Activated CD8-positive, alpha-beta T cell treated with anti-CD3 and anti-CD28 coated beads for 36 hours (primary cell): ENCODE measurements at regions not wholly inside any gene's neighbourhood (a gene's known extent, or its start where the extent isn't known, plus 50 kb on each side); places are given as distances from the start of the nearest gene placed in this dataset.

Experiments used
- ATAC-seq: fragments of 200-7000 bp; cut with Tn5 transposase; one replicate; pipeline ENCODE4 v1.10.0; 2021; ENCODE audit warnings: mild to moderate bottlenecking, moderate library complexity
- CTCF ChIA-PET: fragments of 350-600 bp; sonication (Branson Sonifier 250); formaldehyde crosslinking; loops from one replicate; lab custom pipeline; 2021; ENCODE audit warnings: antibody characterized with exemption; lab: Charles Lee
- POLR2A ChIA-PET: fragments of 350-600 bp; sonication (Branson Sonifier 250); formaldehyde crosslinking; loops from one replicate; lab custom pipeline; 2021; ENCODE audit warnings: antibody characterized with exemption; lab: Charles Lee
- DNase-seq: peaks from one replicate; pipeline ENCODE4 v3.0.0-alpha.2; 2020
- H3K27ac Mint-ChIP-seq: one replicate; pipeline ENCODE4 v1.8.0; 2021; ENCODE audit warnings: mild to moderate bottlenecking, mixed read lengths
- H3K27me3 Mint-ChIP-seq: one replicate; pipeline ENCODE4 v1.8.0; 2021; ENCODE audit warnings: mixed read lengths
- H3K36me3 Mint-ChIP-seq: one replicate; pipeline ENCODE4 v1.8.0; 2021; ENCODE audit warnings: low read depth, mixed read lengths
- H3K4me1 Mint-ChIP-seq: one replicate; pipeline ENCODE4 v1.8.0; 2021; ENCODE audit warnings: low read depth, mixed read lengths
- H3K4me3 Mint-ChIP-seq: one replicate; pipeline ENCODE4 v1.8.0; 2021; ENCODE audit warnings: mild to moderate bottlenecking, moderate library complexity, mixed read lengths
- H3K9me3 Mint-ChIP-seq: one replicate; pipeline ENCODE4 v1.8.0; 2021; ENCODE audit warnings: mixed read lengths
- intact Hi-C: fragments of 100-400 bp; cut with micrococcal nuclease; formaldehyde crosslinking; loops from one replicate; pipeline ENCODE4 v1.10.0; 2022
- TF ChIP-seq, protein P1 (sequence below): fragments of 200-600 bp; IDR thresholded peaks from one replicate; pipeline ENCODE4 v1.8.0; 2022; ENCODE audit warnings: antibody characterized with exemption, mild to moderate bottlenecking

- Mint-ChIP-seq H3K4me1 (no peaks in the 10 kb centered on the region), H3K36me3 (no peaks in the 10 kb centered on the region), H3K9me3 (no peaks in the 10 kb centered on the region), H3K27me3 (peaks cover 18% of the 10 kb centered on the region), H3K27ac (no peak overlapping the region), H3K4me3 (no peak overlapping the region)
- ATAC-seq, result no peak
- DNase-seq, result no peak
- TF ChIP-seq, protein P1, sequence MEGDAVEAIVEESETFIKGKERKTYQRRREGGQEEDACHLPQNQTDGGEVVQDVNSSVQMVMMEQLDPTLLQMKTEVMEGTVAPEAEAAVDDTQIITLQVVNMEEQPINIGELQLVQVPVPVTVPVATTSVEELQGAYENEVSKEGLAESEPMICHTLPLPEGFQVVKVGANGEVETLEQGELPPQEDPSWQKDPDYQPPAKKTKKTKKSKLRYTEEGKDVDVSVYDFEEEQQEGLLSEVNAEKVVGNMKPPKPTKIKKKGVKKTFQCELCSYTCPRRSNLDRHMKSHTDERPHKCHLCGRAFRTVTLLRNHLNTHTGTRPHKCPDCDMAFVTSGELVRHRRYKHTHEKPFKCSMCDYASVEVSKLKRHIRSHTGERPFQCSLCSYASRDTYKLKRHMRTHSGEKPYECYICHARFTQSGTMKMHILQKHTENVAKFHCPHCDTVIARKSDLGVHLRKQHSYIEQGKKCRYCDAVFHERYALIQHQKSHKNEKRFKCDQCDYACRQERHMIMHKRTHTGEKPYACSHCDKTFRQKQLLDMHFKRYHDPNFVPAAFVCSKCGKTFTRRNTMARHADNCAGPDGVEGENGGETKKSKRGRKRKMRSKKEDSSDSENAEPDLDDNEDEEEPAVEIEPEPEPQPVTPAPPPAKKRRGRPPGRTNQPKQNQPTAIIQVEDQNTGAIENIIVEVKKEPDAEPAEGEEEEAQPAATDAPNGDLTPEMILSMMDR, result no peak
- CTCF ChIA-PET, result no interaction called here
- POLR2A ChIA-PET, result no interaction called here
- intact Hi-C loops, result no loop called here
Measured at GRCh38 chr20:58140787-58141425, 87.5 kb downstream of the ANKRD60 start.

DNA sequence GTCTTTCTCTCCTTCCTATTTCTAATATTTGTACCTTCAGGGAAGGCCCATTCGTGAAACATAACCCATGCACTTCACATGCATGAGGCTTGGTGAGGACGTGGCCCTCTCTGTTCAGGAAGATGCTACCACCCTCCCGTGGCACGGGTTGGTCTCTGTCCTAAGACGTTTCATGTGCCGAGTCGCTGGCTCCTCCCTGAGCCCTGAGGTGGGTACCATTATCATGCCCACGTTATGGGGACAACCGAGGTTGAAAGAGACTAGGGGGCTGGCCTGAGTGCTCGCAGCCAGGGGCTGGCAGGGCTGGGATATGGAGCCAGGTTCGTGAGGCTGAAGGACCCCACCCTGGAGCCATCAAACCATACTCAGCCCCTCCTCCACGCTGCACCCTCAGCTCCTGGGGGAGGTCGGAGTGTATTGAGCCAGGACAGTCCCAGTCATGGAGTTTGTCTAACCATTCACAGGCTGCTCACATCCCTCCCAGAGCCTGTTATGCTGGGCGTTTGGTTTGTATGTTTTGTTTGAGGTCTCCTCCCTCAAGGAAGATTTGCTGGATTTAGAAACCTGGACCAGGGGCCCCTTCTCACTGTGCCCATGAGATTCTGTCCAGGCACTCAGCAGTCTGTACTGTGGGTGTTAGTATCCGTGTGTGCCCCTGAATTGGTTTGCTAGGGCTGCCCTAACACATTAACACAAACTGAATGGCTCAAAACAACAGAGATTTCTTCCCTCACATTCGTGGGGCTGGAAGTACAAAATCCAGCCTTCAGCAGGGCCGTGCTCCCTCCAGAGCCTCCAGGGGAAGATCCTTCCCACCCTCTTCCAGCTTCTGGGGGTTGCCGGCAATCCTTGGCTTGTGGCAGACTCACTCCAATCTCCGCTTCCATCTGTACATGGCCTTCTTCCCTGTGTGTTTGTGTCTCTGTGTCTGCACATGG lies 88.3 kb downstream of the ANKRD60 start:
- POLR2A ChIA-PET, result no interaction called here
- peaks cover 23% of the 10 kb centered on the region for H3K27me3 Mint-ChIP-seq
- no peak overlapping the region for H3K27ac Mint-ChIP-seq
- CTCF ChIA-PET, result no interaction called here
- ATAC-seq (no peak), DNase-seq (no peak)
- no peaks in the 10 kb centered on the region for H3K4me1 Mint-ChIP-seq
- no peaks in the 10 kb centered on the region for H3K9me3 Mint-ChIP-seq
- intact Hi-C loops, result no loop called here
- no peaks in the 10 kb centered on the region for H3K36me3 Mint-ChIP-seq
- TF ChIP-seq, protein P1, result no peak
- H3K4me3 Mint-ChIP-seq, result no peak overlapping the region

DNA sequence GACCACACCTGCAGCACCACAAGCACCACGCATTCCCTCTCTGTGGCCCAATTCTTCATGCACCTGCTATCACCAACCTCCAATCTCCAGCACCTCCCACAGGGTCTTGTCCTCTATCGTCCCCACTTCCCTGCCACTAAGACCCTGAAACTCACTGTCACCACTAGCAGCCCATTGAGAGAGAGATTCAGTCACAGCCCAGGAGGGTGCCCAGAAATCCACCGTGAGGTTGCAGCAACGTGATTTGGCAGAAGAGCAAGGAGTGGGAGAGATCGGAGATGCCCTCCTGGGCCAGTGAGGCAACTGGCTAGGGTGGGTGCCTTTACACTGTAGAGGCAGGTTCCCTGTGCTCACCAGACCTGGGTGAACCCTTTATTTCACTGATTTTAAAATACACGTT lies 90.1 kb downstream of the ANKRD60 start:
- ChIA-PET POLR2A (no interaction called here), CTCF (no interaction called here)
- intact Hi-C loops, result no loop called here
- Mint-ChIP-seq H3K27ac (no peak overlapping the region), H3K4me3 (no peak overlapping the region), H3K36me3 (no peaks in the 10 kb centered on the region), H3K27me3 (peaks cover 36% of the 10 kb centered on the region), H3K9me3 (no peaks in the 10 kb centered on the region), H3K4me1 (no peaks in the 10 kb centered on the region)
- TF ChIP-seq, protein P1, result no peak
- DNase-seq (no peak), ATAC-seq (no peak)

DNA sequence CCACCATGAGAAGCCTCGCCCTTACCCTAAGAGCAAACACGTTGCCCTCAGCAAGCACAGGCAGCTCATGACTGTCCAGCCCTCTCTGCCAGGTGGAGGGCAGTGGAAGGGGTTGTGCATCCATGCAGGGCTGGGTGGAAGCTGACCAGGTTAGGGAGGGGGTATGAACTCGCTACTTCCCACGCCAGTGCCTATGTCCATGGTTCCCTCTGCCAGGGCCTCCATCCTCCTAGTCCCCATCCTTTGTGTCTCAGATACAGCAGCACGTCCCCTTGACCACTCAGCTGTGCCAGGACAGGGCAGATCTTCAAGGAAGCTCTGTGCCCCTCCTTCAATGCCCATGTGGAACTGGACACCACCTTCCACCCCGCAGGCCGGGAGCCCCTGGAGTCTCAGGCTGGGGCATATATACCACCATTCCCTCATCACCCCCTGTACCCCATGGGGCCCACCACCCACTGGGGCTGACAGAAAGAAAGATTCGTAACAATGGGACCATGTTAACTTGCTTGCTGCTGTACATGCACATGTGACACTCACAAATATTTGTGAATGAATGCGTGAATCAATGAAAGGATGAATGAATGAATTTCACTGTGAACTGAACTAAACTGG lies 90.7 kb downstream of the ANKRD60 start:
- Mint-ChIP-seq H3K27ac (no peak overlapping the region), H3K4me3 (no peak overlapping the region), H3K9me3 (no peaks in the 10 kb centered on the region), H3K4me1 (no peaks in the 10 kb centered on the region), H3K36me3 (no peaks in the 10 kb centered on the region), H3K27me3 (peaks cover 42% of the 10 kb centered on the region)
- TF ChIP-seq, protein P1, result no peak
- intact Hi-C loops, result no loop called here
- DNase-seq, result no peak
- no peak for ATAC-seq
- ChIA-PET POLR2A (no interaction called here), CTCF (no interaction called here)

DNA sequence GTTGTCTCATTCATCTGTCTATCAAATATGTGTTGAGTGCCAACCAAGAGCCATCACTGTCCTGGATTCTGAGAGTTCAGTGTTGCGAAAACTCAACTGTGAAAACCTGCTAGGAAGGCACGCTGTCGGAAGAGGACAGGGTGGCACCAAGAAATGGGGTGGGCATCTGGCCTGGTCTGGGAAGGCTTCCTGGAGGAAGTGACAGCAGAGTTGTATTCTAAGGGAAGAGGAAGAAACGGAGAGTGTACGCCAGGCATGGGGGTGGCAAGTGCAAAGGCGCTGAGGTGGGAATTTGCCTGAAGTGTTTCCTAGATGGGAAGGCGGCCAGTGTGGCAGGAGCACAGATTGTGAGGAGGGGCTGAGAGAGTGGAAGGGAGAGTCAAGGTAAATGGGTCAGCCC lies 91.2 kb downstream of the ANKRD60 start:
- ATAC-seq, result no peak
- Mint-ChIP-seq H3K27ac (no peak overlapping the region), H3K4me3 (no peak overlapping the region), H3K27me3 (peaks cover 45% of the 10 kb centered on the region), H3K9me3 (no peaks in the 10 kb centered on the region), H3K36me3 (no peaks in the 10 kb centered on the region), H3K4me1 (peaks cover under 1% of the 10 kb centered on the region)
- TF ChIP-seq, protein P1, result no peak
- intact Hi-C loops, result no loop called here
- no peak for DNase-seq
- ChIA-PET CTCF (no interaction called here), POLR2A (no interaction called here)
